ENCODE measurements at regions not wholly inside any gene's neighbourhood (a gene's known extent, or its start where the extent isn't known, plus 50 kb on each side); places are given as distances from the start of the nearest gene placed in this dataset.

- no peak for TF ChIP-seq POLR2A (IDR thresholded peaks at IDR 0.05)
- no peak for TF ChIP-seq CTCF (IDR thresholded peaks at IDR 0.05)
Measured at GRCh38 chr3:64957408-64958198, 269.8 kb upstream of the ADAMTS9 start.

Data from thyroid gland (tissue), 4 donors.